ENCODE measurements at regions not wholly inside any gene's neighbourhood (a gene's known extent, or its start where the extent isn't known, plus 50 kb on each side); places are given as distances from the start of the nearest gene placed in this dataset.

GRCh38 chr5:36523450-36523849 is 83.0 kb upstream of the SLC1A3 start:
- no peaks in the 10 kb centered on the region for H3K36me3 ChIP-seq
- no peak overlapping the region for H3K27ac Mint-ChIP-seq
- no peaks in the 10 kb centered on the region for H3K79me2 ChIP-seq (ENCODE audit: low read depth)
- peaks cover 10% of the 10 kb centered on the region for H3K27me3 Mint-ChIP-seq (ENCODE audit: insufficient read depth, low read depth)
- no peaks in the 10 kb centered on the region for H3K27me3 ChIP-seq
- no peak overlapping the region for H3K4me2 ChIP-seq
- peaks cover 2% of the 10 kb centered on the region for H3K9me3 Mint-ChIP-seq
- DNase-seq (ENCODE audit: low spot score): no peak
- H2AFZ ChIP-seq (replicated peaks): no peak overlapping the region
- no peaks in the 10 kb centered on the region for H4K20me1 ChIP-seq (ENCODE audit: low read depth)
- no peaks in the 10 kb centered on the region for H3K9me3 ChIP-seq (ENCODE audit: low read depth)
- no peak overlapping the region for H3K27ac ChIP-seq
- no peak overlapping the region for H3K4me3 Mint-ChIP-seq
- TF ChIP-seq CTCF (IDR thresholded peaks at IDR 0.05) (no peak), EZH2 (IDR thresholded peaks at IDR 0.05) (no peak), EZH2phosphoT487 (IDR thresholded peaks at IDR 0.05) (no peak)
- no peaks in the 10 kb centered on the region for H3F3A ChIP-seq (ENCODE audit: low read depth)
- no peak overlapping the region for H3K4me3 ChIP-seq
- H3K4me1 ChIP-seq: peaks cover 9% of the 10 kb centered on the region
- no peaks in the 10 kb centered on the region for H3K36me3 Mint-ChIP-seq
- no peak overlapping the region for H3K9ac ChIP-seq
- H3K4me1 Mint-ChIP-seq: peaks cover 22% of the 10 kb centered on the region

- H3K4me3 Mint-ChIP-seq: no peak overlapping the region
- no peaks in the 10 kb centered on the region for H3K36me3 Mint-ChIP-seq
- H3K27me3 Mint-ChIP-seq (ENCODE audit: insufficient read depth, low read depth): peaks cover 10% of the 10 kb centered on the region
- Histone ChIP-seq H3K4me2 (no peak overlapping the region), H3F3A (ENCODE audit: low read depth) (no peaks in the 10 kb centered on the region), H3K4me3 (no peak overlapping the region), H2AFZ (replicated peaks) (peak overlapping the region; percentile 5), H3K9me3 (ENCODE audit: low read depth) (no peaks in the 10 kb centered on the region), H3K27ac (no peak overlapping the region), H4K20me1 (ENCODE audit: low read depth) (no peaks in the 10 kb centered on the region), H3K4me1 (peaks cover 9% of the 10 kb centered on the region), H3K27me3 (no peaks in the 10 kb centered on the region), H3K36me3 (no peaks in the 10 kb centered on the region), H3K9ac (no peak overlapping the region), H3K79me2 (ENCODE audit: low read depth) (no peaks in the 10 kb centered on the region)
- no peaks in the 10 kb centered on the region for H3K9me3 Mint-ChIP-seq
- TF ChIP-seq EZH2phosphoT487 (IDR thresholded peaks at IDR 0.05) (no peak), EZH2 (IDR thresholded peaks at IDR 0.05) (no peak), CTCF (IDR thresholded peaks at IDR 0.05) (no peak)
- peaks cover 22% of the 10 kb centered on the region for H3K4me1 Mint-ChIP-seq
- H3K27ac Mint-ChIP-seq: no peak overlapping the region
- no peak for DNase-seq (ENCODE audit: low spot score)
Measured at GRCh38 chr5:36523926-36524325, 82.5 kb upstream of the SLC1A3 start.

DNA sequence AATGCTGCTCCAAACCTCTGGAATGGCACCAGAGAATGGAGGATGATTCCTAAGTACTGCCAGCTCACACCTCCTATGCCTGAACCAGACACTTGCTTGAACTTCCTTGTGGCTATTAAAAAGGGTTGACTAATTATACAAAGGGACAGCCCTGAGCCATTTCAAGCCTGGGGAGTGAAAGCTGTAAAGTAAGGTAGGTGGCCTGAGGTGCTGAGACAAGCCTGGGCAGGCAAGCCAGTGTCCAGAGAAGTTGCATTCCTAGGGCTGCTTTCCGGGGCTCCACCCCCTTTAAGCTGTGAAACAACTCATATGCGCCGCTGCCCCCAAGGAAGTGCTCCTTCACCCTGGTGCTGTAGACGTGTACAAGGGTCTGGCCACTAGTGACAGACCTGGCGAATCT is 79.9 kb upstream of the SLC1A3 start:
- H3K36me3 Mint-ChIP-seq: no peaks in the 10 kb centered on the region
- no peak overlapping the region for H3K27ac ChIP-seq

More for the DNA sequence above, 79.9 kb upstream of the SLC1A3 start:
- no peak overlapping the region for H3K4me2 ChIP-seq
- peaks cover 14% of the 10 kb centered on the region for H3K4me1 ChIP-seq
- no peak for DNase-seq (ENCODE audit: low spot score)
- no peak overlapping the region for H3K4me3 ChIP-seq
- Mint-ChIP-seq H3K27me3 (ENCODE audit: insufficient read depth, low read depth) (peaks cover 6% of the 10 kb centered on the region), H3K9me3 (no peaks in the 10 kb centered on the region), H3K27ac (no peak overlapping the region), H3K4me1 (peaks cover 22% of the 10 kb centered on the region), H3K4me3 (no peak overlapping the region)
- H3K36me3 ChIP-seq: no peaks in the 10 kb centered on the region
- no peak overlapping the region for H2AFZ ChIP-seq (replicated peaks)
- H3K9ac ChIP-seq: no peak overlapping the region
- H3F3A ChIP-seq (ENCODE audit: low read depth): no peaks in the 10 kb centered on the region
- H4K20me1 ChIP-seq (ENCODE audit: low read depth): no peaks in the 10 kb centered on the region
- H3K79me2 ChIP-seq (ENCODE audit: low read depth): no peaks in the 10 kb centered on the region
- TF ChIP-seq CTCF (IDR thresholded peaks at IDR 0.05) (no peak), EZH2phosphoT487 (IDR thresholded peaks at IDR 0.05) (no peak), EZH2 (IDR thresholded peaks at IDR 0.05) (no peak)
- H3K27me3 ChIP-seq: no peaks in the 10 kb centered on the region
- H3K9me3 ChIP-seq (ENCODE audit: low read depth): no peaks in the 10 kb centered on the region

All from neural progenitor cell (in vitro differentiated cells).